Coronary artery (tissue), 2 donors: ENCODE measurements at regions not wholly inside any gene's neighbourhood (a gene's known extent, or its start where the extent isn't known, plus 50 kb on each side); places are given as distances from the start of the nearest gene placed in this dataset.
A peak's percentile ranks its signal among the peaks of the same experiment; 100 is the strongest.

Source experiments
- DNase-seq: peaks from one replicate; pipeline ENCODE4 v3.0.0-alpha.2; 2017; ENCODE audit warnings: low spot score
- H3K27ac ChIP-seq, 2 donors: fragments of 200-600 bp; sonication (generic); one replicate each; pipeline ENCODE4 v1.5.1; 2016 to 2019
- H3K4me3 ChIP-seq: fragments of 200-600 bp; sonication (generic); 2 replicates; pipeline ENCODE4 v1.5.1; 2016; ENCODE audit warnings: mild to moderate bottlenecking, moderate library complexity
- TF ChIP-seq, protein P1 (sequence below): fragments of 200-600 bp; sonication (generic); IDR thresholded peaks from one replicate; pipeline ENCODE4 v1.5.1; 2019; ENCODE audit warnings: antibody characterized with exemption

DNA sequence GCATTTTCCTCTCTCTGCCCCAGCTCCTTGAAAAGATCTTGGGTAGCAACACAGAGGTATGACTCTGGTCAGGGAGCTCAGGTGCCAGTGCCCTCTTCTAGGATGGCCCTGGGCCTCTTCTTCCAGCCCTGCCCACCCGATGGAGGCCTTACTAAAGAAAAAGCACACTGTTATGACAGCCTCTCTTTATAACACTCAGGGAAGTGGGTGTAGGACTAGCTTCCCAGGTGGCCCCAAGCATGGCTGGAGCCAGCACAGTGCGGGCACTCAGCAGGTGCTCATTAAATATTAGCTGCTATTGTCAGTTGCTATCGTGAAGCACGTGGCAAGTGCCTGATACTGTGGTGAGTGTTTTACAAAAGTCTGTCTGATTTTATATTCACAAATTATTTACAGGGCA lies 127.2 kb upstream of the B3GAT1 start:
- Histone ChIP-seq H3K27ac (no peak overlapping the region), H3K4me3 (no peak overlapping the region)
- TF ChIP-seq, protein P1, sequence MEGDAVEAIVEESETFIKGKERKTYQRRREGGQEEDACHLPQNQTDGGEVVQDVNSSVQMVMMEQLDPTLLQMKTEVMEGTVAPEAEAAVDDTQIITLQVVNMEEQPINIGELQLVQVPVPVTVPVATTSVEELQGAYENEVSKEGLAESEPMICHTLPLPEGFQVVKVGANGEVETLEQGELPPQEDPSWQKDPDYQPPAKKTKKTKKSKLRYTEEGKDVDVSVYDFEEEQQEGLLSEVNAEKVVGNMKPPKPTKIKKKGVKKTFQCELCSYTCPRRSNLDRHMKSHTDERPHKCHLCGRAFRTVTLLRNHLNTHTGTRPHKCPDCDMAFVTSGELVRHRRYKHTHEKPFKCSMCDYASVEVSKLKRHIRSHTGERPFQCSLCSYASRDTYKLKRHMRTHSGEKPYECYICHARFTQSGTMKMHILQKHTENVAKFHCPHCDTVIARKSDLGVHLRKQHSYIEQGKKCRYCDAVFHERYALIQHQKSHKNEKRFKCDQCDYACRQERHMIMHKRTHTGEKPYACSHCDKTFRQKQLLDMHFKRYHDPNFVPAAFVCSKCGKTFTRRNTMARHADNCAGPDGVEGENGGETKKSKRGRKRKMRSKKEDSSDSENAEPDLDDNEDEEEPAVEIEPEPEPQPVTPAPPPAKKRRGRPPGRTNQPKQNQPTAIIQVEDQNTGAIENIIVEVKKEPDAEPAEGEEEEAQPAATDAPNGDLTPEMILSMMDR, result no peak
- peak; percentile 47 for DNase-seq

DNA sequence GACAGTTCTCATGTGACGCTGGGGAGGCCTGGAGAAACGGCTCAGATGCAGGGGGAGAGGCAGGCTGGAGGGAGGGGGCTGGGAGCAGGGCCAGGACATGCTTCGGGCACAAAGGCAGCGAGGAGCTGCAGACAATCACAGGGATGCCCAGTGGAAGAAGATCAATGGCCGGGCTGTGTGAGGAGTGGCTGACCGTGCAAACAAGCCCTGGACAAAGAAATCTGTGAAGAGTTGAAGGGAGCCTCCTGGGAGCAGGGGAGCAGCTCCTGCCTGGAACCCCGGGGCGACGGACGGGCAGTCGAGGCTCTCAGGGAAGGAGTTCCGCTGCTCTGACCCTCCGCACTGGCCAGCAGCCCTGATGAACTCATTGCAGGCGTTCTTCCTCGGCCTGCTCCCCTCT lies 126.7 kb upstream of the B3GAT1 start:
- no peak overlapping the region for H3K4me3 ChIP-seq
- no peak for DNase-seq
- H3K27ac ChIP-seq, result no peak overlapping the region
- TF ChIP-seq, protein P1, result no peak

DNA sequence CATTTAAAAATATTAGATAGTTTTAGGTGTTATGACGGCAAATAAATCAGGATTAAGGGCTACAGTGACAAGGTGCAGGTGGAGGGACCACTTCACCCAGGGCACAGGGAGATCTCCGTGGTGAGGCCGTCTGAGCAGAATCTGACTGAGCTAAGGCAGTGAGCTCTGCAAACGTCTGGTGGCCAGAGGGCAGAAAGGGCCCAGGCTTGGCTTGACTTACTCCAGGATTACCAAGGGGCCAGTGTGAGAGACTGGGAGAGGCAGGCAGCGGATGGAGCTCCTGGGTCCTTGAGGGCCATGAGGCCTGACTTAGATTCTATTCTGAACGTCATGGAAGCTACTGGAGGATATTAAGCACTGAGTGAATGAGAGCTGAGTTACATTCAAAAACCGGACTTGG lies 125.9 kb upstream of the B3GAT1 start:
- DNase-seq, result peak; percentile 43
- Histone ChIP-seq H3K4me3 (no peak overlapping the region), H3K27ac (no peak overlapping the region)
- TF ChIP-seq, protein P1, result no peak

DNA sequence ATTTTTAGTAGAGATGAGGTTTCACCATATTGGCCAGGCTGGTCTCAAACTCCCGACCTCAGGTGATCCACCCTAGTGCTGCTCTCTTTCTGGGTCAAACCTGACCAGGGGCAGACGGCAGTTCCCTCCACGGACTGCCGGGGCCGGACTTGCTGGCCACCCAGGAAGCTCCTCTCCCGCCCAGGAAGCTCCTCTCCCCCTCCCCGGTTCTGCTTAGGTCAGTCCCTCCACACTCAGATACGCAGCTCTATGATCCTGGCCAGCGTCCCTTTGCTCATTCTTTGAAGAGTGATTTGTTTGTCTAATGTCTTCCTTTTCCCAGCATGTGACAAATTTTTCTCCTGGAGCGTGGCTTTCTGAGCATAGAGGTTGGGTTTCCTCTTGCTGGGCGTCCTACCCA lies 125.3 kb upstream of the B3GAT1 start:
- H3K4me3 ChIP-seq, result no peak overlapping the region
- no peak overlapping the region for H3K27ac ChIP-seq
- DNase-seq, result peak; percentile 45
- TF ChIP-seq, protein P1, result no peak

DNA sequence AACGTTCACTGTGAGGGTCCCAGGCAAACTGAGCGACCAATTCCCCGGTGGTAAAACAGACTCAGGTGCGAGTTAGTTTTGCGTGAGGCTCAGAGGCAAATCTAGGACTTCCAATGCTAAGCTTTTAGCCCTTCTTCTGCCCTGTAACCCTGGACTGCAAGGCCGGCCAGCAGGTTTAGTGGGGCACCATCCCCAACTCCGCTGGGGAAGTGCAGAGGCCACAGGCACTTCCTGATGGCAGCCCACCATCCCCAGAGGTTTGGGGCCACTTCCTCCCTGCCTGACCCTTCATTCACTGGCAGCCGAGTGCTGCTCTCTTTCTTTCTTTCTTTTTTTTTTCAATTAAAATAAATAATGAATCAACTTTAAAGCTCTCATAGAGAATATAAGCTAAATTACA lies 124.6 kb upstream of the B3GAT1 start:
- peak; percentile 29 for DNase-seq
- no peak overlapping the region for H3K27ac ChIP-seq
- H3K4me3 ChIP-seq, result no peak overlapping the region
- TF ChIP-seq, protein P1, result no peak

DNA sequence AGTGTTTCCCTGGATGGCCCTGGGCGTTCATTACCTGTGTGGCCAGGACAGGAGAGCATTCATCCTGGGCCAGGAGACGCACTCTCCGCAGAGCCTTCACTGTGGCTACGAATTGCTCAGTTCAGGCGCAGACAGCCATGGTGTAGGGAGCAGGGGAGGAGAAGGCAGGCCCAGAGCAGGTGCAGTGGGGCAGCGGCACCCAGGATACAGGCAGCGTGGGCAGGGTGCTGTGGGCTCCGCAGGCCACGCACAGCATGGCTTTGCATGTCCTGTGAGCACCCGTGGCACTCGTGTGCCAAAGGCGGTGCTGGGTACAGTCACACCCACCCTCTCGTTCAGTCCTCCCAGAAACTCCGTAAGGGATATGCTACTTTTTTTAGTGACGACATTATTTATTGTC lies 124.2 kb upstream of the B3GAT1 start:
- TF ChIP-seq, protein P1, result no peak
- DNase-seq, result peak; percentile 41
- Histone ChIP-seq H3K27ac (no peak overlapping the region), H3K4me3 (no peak overlapping the region)

DNA sequence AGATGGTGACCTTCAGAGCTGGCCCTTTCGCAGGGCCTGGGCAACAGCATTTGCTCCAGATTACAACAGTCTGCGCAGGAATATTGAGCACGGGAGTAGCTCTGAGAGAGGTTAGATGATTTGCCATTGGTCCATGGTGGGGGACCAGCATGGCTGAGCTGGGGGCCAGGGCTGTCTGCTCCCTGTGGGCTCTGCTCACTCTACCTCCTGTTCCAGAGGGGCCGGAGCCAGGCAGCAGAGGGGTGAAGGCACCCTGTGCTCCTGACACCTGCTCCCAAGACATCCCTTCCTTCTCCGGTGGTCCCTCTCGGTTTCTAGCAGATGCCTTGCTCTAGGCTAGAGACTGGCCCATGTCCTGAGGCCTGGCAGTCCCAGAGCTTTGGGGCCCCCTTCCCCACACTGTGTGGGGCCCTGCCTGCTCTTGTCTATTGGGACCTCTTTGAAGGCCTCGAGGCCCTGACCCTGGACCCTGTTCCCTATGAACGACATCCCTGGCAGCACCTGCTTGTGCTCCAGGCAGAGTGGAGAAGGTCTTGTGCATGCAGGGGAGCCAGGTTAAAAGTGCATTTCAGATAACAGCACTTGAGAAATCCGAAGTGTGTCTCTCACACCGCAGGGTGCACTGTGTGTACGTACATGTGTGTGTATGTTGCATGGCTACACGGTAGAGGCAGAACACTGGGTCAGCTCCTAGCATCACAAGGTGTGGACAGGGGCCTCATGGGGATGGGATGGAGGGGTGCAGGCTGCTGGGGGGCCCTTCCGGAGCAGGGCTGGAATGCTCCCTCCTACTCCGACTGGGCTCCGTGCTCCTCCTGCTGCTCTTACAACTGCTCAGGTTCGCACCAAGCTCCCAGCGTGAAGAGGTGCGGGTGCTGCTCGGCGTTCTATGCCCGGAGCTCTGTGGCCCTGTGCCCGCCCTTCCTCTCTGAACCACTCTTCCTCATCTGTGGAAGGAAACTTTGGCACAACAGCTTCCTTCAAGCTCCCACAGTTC lies 123.3 kb upstream of the B3GAT1 start:
- DNase-seq, result peak; percentile 70
- Histone ChIP-seq H3K4me3 (no peak overlapping the region), H3K27ac (no peak overlapping the region)
- TF ChIP-seq, protein P1, result no peak
